ENCODE measurements at regions not wholly inside any gene's neighbourhood (a gene's known extent, or its start where the extent isn't known, plus 50 kb on each side); places are given as distances from the start of the nearest gene placed in this dataset.

- no peak for DNase-seq (ENCODE audit: low read depth in 2 of 2)
Measured at GRCh38 chr2:172204309-172204708, 101.6 kb upstream of the DLX2 start.

GRCh38 chr2:172204762-172205161, 102.1 kb upstream of the DLX2 start:
- no peak for DNase-seq (ENCODE audit: low read depth in 2 of 2)

- no peak for DNase-seq (ENCODE audit: low read depth in 2 of 2)
Measured at GRCh38 chr2:172205292-172205691, 102.6 kb upstream of the DLX2 start.

GRCh38 chr2:172207911-172208310, 105.2 kb upstream of the DLX2 start:
- DNase-seq (ENCODE audit: low read depth in 2 of 2), result no peak

- DNase-seq (ENCODE audit: low read depth in 2 of 2), result no peak
Measured at GRCh38 chr2:172208791-172209325, 106.2 kb upstream of the DLX2 start.

- DNase-seq (ENCODE audit: low read depth in 2 of 2), result no peak
Measured at GRCh38 chr2:172210599-172210998, 107.9 kb upstream of the DLX2 start.

- no peak for DNase-seq (ENCODE audit: low read depth in 2 of 2)
Measured at GRCh38 chr2:172211512-172211911, 108.8 kb upstream of the DLX2 start.

GRCh38 chr2:172213116-172213860, 110.6 kb upstream of the DLX2 start:
- no peak for DNase-seq (ENCODE audit: low read depth in 2 of 2)

- DNase-seq (ENCODE audit: low read depth in 2 of 2), result no peak
Measured at GRCh38 chr2:172214252-172214651, 111.6 kb upstream of the DLX2 start.

- DNase-seq (ENCODE audit: low read depth in 2 of 2), result no peak
Measured at GRCh38 chr2:172215172-172215935, 112.7 kb upstream of the DLX2 start.

GRCh38 chr2:172215936-172216335, 113.2 kb upstream of the DLX2 start:
- DNase-seq (ENCODE audit: low read depth in 2 of 2), result no peak

GRCh38 chr2:172216477-172216876, 113.8 kb upstream of the DLX2 start:
- DNase-seq (ENCODE audit: low read depth in 2 of 2), result no peak

GRCh38 chr2:172219201-172219600, 116.5 kb upstream of the DLX2 start:
- no peak for DNase-seq (ENCODE audit: low read depth in 2 of 2)

- DNase-seq (ENCODE audit: low read depth in 2 of 2), result no peak
Measured at GRCh38 chr2:172220121-172220520, 117.4 kb upstream of the DLX2 start.

GRCh38 chr2:172223601-172224054, 120.9 kb upstream of the DLX2 start:
- no peak for DNase-seq (ENCODE audit: low read depth in 2 of 2)

- no peak for DNase-seq (ENCODE audit: low read depth in 2 of 2)
Measured at GRCh38 chr2:172225786-172226185, 123.1 kb upstream of the DLX2 start.

GRCh38 chr2:172226244-172227061, 123.8 kb upstream of the DLX2 start:
- DNase-seq (ENCODE audit: low read depth in 2 of 2), result no peak

- no peak for DNase-seq (ENCODE audit: low read depth in 2 of 2)
Measured at GRCh38 chr2:172227719-172228118, 125.0 kb upstream of the DLX2 start.

- no peak for DNase-seq (ENCODE audit: low read depth in 2 of 2)
Measured at GRCh38 chr2:172228177-172228808, 125.6 kb upstream of the DLX2 start.

GRCh38 chr2:172229125-172229524, 126.4 kb upstream of the DLX2 start:
- no peak for DNase-seq (ENCODE audit: low read depth in 2 of 2)

GRCh38 chr2:172230332-172230888, 127.7 kb upstream of the DLX2 start:
- no peak for DNase-seq (ENCODE audit: low read depth in 2 of 2)

Data from stimulated activated CD8-positive, alpha-beta memory T cell treated with anti-CD3 and anti-CD28 coated beads, Interleukin-7, amount 100 ng/mL, for 1 hour (primary cell).